ENCODE measurements at regions not wholly inside any gene's neighbourhood (a gene's known extent, or its start where the extent isn't known, plus 50 kb on each side); places are given as distances from the start of the nearest gene placed in this dataset.

DNA sequence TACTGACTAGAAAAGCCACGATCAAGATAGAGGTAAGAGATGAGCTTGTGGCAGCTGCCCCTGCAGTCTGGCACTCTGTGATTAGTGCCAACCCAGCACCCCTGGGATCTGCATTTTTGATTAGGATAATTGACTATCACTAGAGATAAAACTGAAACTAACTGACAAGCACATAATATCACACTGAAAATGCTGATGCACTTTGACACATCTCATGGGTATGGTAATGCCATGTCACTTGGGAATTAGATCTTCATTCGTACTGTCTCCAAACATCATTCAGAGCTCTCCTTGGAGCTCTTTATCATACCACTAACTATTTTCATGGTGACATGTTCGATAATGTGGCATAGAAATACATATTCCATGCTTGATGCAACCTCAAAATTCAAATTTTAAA is 612.9 kb upstream of the BTBD3 start:
- no peak overlapping the region for H3K4me3 ChIP-seq (ENCODE audit: low read depth, low read length)
- TF ChIP-seq, protein P1, sequence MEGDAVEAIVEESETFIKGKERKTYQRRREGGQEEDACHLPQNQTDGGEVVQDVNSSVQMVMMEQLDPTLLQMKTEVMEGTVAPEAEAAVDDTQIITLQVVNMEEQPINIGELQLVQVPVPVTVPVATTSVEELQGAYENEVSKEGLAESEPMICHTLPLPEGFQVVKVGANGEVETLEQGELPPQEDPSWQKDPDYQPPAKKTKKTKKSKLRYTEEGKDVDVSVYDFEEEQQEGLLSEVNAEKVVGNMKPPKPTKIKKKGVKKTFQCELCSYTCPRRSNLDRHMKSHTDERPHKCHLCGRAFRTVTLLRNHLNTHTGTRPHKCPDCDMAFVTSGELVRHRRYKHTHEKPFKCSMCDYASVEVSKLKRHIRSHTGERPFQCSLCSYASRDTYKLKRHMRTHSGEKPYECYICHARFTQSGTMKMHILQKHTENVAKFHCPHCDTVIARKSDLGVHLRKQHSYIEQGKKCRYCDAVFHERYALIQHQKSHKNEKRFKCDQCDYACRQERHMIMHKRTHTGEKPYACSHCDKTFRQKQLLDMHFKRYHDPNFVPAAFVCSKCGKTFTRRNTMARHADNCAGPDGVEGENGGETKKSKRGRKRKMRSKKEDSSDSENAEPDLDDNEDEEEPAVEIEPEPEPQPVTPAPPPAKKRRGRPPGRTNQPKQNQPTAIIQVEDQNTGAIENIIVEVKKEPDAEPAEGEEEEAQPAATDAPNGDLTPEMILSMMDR (IDR thresholded peaks at IDR 0.05; ENCODE audit: insufficient read depth, low read length) = no peak
- DNase-seq (ENCODE audit: low read depth) = no peak

DNA sequence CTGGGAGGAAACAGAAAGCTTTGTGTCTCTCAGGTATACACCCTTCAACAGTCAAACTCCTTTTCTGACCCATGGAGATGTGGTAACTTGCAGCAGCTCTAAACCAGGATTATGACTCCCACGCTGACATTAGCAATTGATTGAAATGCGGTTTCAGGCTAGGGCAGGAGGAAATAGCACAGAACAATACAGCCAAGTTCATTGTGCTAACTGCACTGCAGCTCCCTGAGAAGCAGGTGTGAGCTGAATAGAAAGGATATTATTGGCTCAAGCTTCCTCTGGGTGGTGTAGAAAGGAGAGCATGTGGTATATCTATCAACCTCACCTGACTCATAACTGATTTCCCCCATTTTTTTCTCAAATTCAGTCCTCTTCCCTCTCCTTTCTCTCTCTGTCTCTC is 612.3 kb upstream of the BTBD3 start:
- DNase-seq (ENCODE audit: low read depth) = no peak
- no peak overlapping the region for H3K4me3 ChIP-seq (ENCODE audit: low read depth, low read length)
- TF ChIP-seq, protein P1 (IDR thresholded peaks at IDR 0.05; ENCODE audit: insufficient read depth, low read length) = no peak

DNA sequence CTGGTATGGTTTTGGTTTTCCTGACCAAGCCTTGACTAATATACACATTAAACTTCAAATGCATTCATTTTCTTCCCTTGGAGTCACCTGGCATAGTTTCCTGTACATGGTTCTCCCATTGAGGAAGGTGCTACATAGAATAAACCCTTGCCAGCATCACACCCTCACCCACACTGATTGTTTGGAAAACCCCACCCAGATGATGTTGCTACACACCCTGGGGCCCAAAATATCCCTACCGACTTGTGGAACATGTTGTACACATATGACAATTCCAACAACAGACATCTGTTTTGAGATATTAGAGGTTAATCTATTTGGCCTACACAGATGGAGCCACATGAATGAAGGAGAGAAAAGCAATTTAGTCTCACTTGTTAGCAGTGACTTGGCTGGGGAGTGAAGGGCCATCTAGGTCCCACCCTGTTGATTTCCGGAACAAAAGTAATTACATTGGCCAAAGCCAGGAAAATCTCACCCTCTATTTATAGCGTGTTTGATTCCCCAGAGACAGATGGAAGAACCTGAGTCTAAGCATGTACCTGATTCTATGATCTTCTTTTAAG is 606.0 kb upstream of the BTBD3 start:
- no peak for DNase-seq (ENCODE audit: low read depth)
- TF ChIP-seq, protein P1 (IDR thresholded peaks at IDR 0.05; ENCODE audit: insufficient read depth, low read length) = no peak
- H3K4me3 ChIP-seq (ENCODE audit: low read depth, low read length) = no peak overlapping the region

DNA sequence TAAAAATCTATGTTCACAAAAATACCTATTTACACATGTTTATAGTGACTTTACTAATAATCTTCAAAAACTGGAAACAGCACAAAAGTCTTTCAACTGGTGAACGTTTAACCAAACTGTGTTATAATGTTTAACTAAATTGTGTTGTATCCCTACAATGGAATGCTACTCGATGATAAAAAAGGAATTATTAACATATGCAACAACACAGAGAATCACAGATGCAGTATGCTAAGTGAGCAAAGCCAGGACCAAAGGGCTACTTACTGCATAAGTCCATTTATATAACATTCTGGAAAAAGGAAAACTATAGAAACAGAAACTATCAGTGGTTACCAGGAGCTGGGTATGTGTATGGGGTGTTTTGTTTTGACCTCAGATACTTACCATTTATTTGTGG is 602.2 kb upstream of the BTBD3 start:
- TF ChIP-seq, protein P1 (IDR thresholded peaks at IDR 0.05; ENCODE audit: insufficient read depth, low read length) = no peak
- no peak overlapping the region for H3K4me3 ChIP-seq (ENCODE audit: low read depth, low read length)
- DNase-seq (ENCODE audit: low read depth) = no peak

DNA sequence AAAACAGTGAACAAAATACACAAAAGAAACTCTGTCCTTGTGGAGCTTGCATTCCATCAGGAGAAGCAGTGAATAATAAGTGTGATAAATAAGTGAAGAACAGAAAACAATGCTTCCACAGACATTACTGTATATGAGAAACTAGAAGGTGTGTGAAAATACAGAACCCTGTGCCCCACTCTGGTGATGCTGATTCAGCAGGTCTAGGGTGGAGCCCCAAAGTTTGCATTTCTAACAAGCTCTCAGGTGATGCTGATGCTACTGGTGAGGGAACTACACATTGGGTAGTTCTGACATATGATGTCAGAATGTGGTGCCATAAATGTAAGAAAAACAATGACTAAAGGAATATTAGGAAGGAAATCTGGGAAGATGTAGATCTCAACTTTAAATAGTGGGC is 601.4 kb upstream of the BTBD3 start:
- no peak for DNase-seq (ENCODE audit: low read depth)
- no peak overlapping the region for H3K4me3 ChIP-seq (ENCODE audit: low read depth, low read length)
- TF ChIP-seq, protein P1 (IDR thresholded peaks at IDR 0.05; ENCODE audit: insufficient read depth, low read length) = no peak

DNA sequence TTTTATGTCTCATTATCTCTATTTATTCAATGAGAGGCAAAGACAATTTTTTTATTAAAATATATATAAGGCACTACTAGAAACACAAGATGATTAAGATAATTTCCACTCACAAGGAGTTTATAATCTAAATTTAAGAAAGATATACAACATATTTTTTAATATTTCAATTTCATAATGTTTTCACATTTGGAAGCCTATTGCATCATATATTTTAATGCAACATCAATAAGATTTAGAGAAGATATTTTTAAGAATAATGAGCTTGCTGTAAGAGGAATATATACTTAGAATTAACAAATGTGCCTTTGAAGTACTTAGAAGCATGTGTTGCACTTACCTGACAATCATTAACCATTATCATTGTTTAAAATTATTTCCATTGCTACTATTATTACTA is 597.7 kb upstream of the BTBD3 start:
- H3K4me3 ChIP-seq (ENCODE audit: low read depth, low read length) = no peak overlapping the region
- DNase-seq (ENCODE audit: low read depth) = no peak
- TF ChIP-seq, protein P1 (IDR thresholded peaks at IDR 0.05; ENCODE audit: insufficient read depth, low read length) = no peak

DNA sequence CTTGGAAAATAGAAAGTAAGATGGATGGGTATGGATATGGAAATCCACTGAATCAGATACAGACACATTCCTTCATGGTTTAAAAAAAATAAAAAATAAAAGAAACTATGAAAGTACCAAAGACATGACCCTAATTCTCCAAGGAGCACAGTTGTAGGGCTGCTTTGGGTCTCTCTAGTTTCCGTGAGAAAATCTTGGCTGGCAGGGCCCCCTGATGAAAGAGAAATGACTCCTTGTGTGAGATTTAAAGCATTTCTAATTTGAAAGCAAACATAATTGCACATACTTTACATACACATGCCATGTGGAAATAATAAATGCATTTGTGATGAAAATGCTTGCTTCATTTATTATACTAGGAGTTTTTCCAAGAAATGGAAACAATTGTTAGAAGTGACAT is 593.9 kb upstream of the BTBD3 start:
- no peak overlapping the region for H3K4me3 ChIP-seq (ENCODE audit: low read depth, low read length)
- DNase-seq (ENCODE audit: low read depth) = peak; percentile 30
- TF ChIP-seq, protein P1 (IDR thresholded peaks at IDR 0.05; ENCODE audit: insufficient read depth, low read length) = no peak

Measured in fibroblast of the aortic adventitia (primary cell).